ENCODE measurements at regions not wholly inside any gene's neighbourhood (a gene's known extent, or its start where the extent isn't known, plus 50 kb on each side); places are given as distances from the start of the nearest gene placed in this dataset.

- no peaks in the 10 kb centered on the region for H3K36me3 ChIP-seq (ENCODE audit: control insufficient read depth in 2 of 4, insufficient read depth in 4 of 4, low read length in 3 of 4)
- no peak overlapping the region for H2BK120ac ChIP-seq (replicated peaks; ENCODE audit: low read depth, low read length)
- no peak overlapping the region for H3K4me3 ChIP-seq (ENCODE audit: extremely low read depth in 1 of 4, insufficient read depth in 2 of 4, low read depth in 3 of 4, low read length in 4 of 4)
- H4K20me1 ChIP-seq (replicated peaks in 1 of 2; ENCODE audit: control insufficient read depth in 1 of 2, insufficient read depth in 2 of 2, low read length in 2 of 2), result no peaks in the 10 kb centered on the region
- no peak overlapping the region for H4K91ac ChIP-seq (replicated peaks; ENCODE audit: insufficient read length, low read length)
- H3K23me2 ChIP-seq (ENCODE audit: low read depth, low read length), result no peaks in the 10 kb centered on the region
- no peak overlapping the region for H4K5ac ChIP-seq (ENCODE audit: insufficient read length, low read depth, low read length)
- H2BK20ac ChIP-seq (ENCODE audit: low read length), result no peak overlapping the region
- peak overlapping the region; percentile 68; the same call in 1 of the 2 replicates for H4K8ac ChIP-seq (ENCODE audit: extremely low read depth, insufficient read depth, low read length)
- WGBS, 2 experiments (ENCODE audit: extremely low coverage in 1 of 2, insufficient coverage in 1 of 2, insufficient read length in 1 of 2, insufficient replicate concordance in 2 of 2, low coverage in 1 of 2, low lambda C conversion rate in 2 of 2, missing lambda C conversion rate in 1 of 2), result 94% methylated on average over 7 of the region's 7 CpGs; no CpG with 5 or more reads in 1 of the 2 experiments
- DNase-seq (ENCODE audit: low read depth in 1 of 2, low spot score in 2 of 2), result no peak
- H3K9me3 ChIP-seq (ENCODE audit: insufficient read depth in 2 of 2, low read depth in 1 of 2, low read length in 1 of 2), result no peaks in the 10 kb centered on the region
- no peak overlapping the region for H3K4ac ChIP-seq (replicated peaks; ENCODE audit: insufficient read length, low read depth, low read length)
- H3K4me2 ChIP-seq (ENCODE audit: insufficient read depth in 1 of 2, low read depth in 2 of 2, low read length in 2 of 2), result no peak overlapping the region
- ChIA-PET CTCF (ENCODE audit: partially characterized antibody) (no interaction called here), POLR2A (ENCODE audit: partially characterized antibody) (no interaction called here)
- H3K79me1 ChIP-seq (ENCODE audit: low read depth, low read length), result no peaks in the 10 kb centered on the region
- H3K79me2 ChIP-seq (ENCODE audit: control insufficient read depth in 1 of 2, insufficient read depth in 2 of 2, low read length in 2 of 2), result no peaks in the 10 kb centered on the region
- no peak overlapping the region for H2AK5ac ChIP-seq (ENCODE audit: low read depth, low read length)
- no peak overlapping the region for H3K9ac ChIP-seq (replicated peaks in 1 of 4; ENCODE audit: extremely low read depth in 1 of 4, low read depth in 3 of 4, low read length in 3 of 4)
- no peak overlapping the region for H3K56ac ChIP-seq (replicated peaks; ENCODE audit: insufficient read length, low read depth, low read length)
- H2AFZ ChIP-seq (ENCODE audit: low read length), result no peak overlapping the region
- H3K23ac ChIP-seq (ENCODE audit: insufficient read length), result no peak overlapping the region
- H3K4me1 ChIP-seq (replicated peaks in 1 of 4; ENCODE audit: control insufficient read depth in 3 of 4, insufficient read depth in 4 of 4, low read length in 3 of 4), result peaks cover 0 to 6% (median 0%) of the 10 kb centered on the region in 4 experiments; a peak in 1 of 7 replicates
- no peak overlapping the region for H2BK15ac ChIP-seq (ENCODE audit: low read length)
- no peak overlapping the region for H3K27ac ChIP-seq (ENCODE audit: low read depth, low read length)
- H3K18ac ChIP-seq (ENCODE audit: extremely low read depth, low read length), result no peak overlapping the region
- H3K14ac ChIP-seq (ENCODE audit: insufficient read length), result no peak overlapping the region
- FAIRE-seq, result no peak
- H3K27me3 ChIP-seq (replicated peaks in 1 of 4; ENCODE audit: control insufficient read depth in 3 of 4, extremely low read depth in 1 of 4, insufficient read depth in 3 of 4, low read length in 3 of 4), result no peaks in the 10 kb centered on the region
- H2BK5ac ChIP-seq (ENCODE audit: low read depth, low read length), result peak overlapping the region; percentile 32; the same call in 1 of the 2 replicates
- H2BK12ac ChIP-seq (ENCODE audit: low read depth, low read length), result no peak overlapping the region
- TF ChIP-seq TEAD4 (IDR thresholded peaks at IDR 0.05; ENCODE audit: low read depth, low read length), result no peak
- no peak for TF ChIP-seq SIN3A (conservative IDR thresholded peaks at IDR 0.05 in 1 of 2, IDR thresholded peaks at IDR 0.05 in 1 of 2; ENCODE audit: low read depth in 1 of 2, low read length in 2 of 2)
- no peak for TF ChIP-seq SP2 (IDR thresholded peaks at IDR 0.05; ENCODE audit: low read length)
- no peak for TF ChIP-seq BRCA1 (IDR thresholded peaks at IDR 0.05; ENCODE audit: low read depth, low read length)
- no peak for TF ChIP-seq KDM1A (IDR thresholded peaks at IDR 0.05; ENCODE audit: borderline replicate concordance, low read length)
- TF ChIP-seq SIRT6 (IDR thresholded peaks at IDR 0.05; ENCODE audit: low read length), result no peak
- TF ChIP-seq POLR2A (IDR thresholded peaks at IDR 0.05; ENCODE audit: control extremely low read depth in 1 of 2, low read depth in 2 of 2, low read length in 2 of 2), result no peak
- no peak for TF ChIP-seq JUND (IDR thresholded peaks at IDR 0.05; ENCODE audit: low read length)
Observed at GRCh38 chr13:60869941-60870613, 473.1 kb downstream of the TDRD3 start.
